BJ (cell line): ENCODE measurements at regions not wholly inside any gene's neighbourhood (a gene's known extent, or its start where the extent isn't known, plus 50 kb on each side); places are given as distances from the start of the nearest gene placed in this dataset.

Experiments used
- CTCF ChIA-PET: fragments of 350-600 bp; formaldehyde crosslinking; extraction: SDS; loops from one replicate; lab custom pipeline; 2021; ENCODE audit warnings: antibody characterized with exemption, inconsistent platforms; lab: Yijun Ruan, JAX
- POLR2A ChIA-PET: fragments of 300-600 bp; sonication (Branson Sonifier 250); formaldehyde crosslinking; extraction: SDS; loops from one replicate; lab custom pipeline; 2021; ENCODE audit warnings: antibody characterized with exemption; lab: Charles Lee
- DNase-seq: peaks from one replicate; pipeline ENCODE4 v3.0.0-alpha.2; 2011; ENCODE audit warnings: low read depth
- H3K27me3 ChIP-seq: 2 replicates; pipeline ENCODE4 v1.6.0; 2011; ENCODE audit warnings: low read length; ENCODE audit not compliant: control insufficient read depth, insufficient read depth
- H3K36me3 ChIP-seq: 2 replicates; pipeline ENCODE4 v1.5.1; 2011; ENCODE audit warnings: low read length; ENCODE audit not compliant: control insufficient read depth, insufficient read depth
- H3K4me3 ChIP-seq: 2 replicates; pipeline ENCODE4 v1.5.1; 2011; ENCODE audit warnings: low read depth, mild to moderate bottlenecking, control low read depth, low read length
- TF ChIP-seq, protein P1 (sequence below): IDR thresholded peaks from 2 replicates; pipeline ENCODE4 v1.5.1; 2011; ENCODE audit warnings: low read depth, mild to moderate bottlenecking, control low read depth, inconsistent platforms, low read length, moderate library complexity; ENCODE audit not compliant: insufficient read depth

DNA sequence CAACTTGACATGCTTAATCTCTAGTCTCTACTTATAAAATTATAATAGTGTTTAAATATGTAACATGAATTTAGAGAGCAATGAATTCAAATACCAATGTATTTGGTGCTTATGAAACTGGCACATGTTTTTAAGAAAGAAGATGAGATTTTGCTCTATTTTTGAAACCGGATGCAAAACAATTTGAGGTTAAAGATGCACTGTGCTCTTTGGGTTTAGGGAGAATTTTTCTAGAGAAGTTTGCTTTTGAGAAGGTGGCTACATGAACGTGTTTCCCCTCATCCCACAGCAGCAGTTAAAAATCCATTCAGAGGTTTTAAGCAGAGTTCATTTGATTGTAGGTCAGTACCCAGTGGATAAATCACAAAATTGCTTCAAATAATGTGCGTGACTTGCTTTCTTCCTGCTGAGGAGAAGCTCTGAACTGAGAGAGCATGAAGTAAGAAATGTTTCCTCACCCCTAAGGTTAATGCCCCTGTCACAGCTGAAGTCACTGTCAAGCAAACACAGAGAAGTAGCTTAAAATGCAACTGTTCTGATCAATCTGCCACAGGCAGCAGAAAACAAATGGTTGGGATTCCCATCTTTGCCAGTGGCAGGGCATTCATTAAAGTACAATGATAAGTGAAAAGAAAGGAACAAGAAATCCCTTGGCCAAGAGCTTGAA lies 241.9 kb upstream of the SYT1 start:
- CTCF ChIA-PET, result no interaction called here
- Histone ChIP-seq H3K27me3 (no peaks in the 10 kb centered on the region), H3K4me3 (no peak overlapping the region), H3K36me3 (no peaks in the 10 kb centered on the region)
- POLR2A ChIA-PET, result no interaction called here
- no peak for DNase-seq
- TF ChIP-seq, protein P1, sequence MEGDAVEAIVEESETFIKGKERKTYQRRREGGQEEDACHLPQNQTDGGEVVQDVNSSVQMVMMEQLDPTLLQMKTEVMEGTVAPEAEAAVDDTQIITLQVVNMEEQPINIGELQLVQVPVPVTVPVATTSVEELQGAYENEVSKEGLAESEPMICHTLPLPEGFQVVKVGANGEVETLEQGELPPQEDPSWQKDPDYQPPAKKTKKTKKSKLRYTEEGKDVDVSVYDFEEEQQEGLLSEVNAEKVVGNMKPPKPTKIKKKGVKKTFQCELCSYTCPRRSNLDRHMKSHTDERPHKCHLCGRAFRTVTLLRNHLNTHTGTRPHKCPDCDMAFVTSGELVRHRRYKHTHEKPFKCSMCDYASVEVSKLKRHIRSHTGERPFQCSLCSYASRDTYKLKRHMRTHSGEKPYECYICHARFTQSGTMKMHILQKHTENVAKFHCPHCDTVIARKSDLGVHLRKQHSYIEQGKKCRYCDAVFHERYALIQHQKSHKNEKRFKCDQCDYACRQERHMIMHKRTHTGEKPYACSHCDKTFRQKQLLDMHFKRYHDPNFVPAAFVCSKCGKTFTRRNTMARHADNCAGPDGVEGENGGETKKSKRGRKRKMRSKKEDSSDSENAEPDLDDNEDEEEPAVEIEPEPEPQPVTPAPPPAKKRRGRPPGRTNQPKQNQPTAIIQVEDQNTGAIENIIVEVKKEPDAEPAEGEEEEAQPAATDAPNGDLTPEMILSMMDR, result no peak

DNA sequence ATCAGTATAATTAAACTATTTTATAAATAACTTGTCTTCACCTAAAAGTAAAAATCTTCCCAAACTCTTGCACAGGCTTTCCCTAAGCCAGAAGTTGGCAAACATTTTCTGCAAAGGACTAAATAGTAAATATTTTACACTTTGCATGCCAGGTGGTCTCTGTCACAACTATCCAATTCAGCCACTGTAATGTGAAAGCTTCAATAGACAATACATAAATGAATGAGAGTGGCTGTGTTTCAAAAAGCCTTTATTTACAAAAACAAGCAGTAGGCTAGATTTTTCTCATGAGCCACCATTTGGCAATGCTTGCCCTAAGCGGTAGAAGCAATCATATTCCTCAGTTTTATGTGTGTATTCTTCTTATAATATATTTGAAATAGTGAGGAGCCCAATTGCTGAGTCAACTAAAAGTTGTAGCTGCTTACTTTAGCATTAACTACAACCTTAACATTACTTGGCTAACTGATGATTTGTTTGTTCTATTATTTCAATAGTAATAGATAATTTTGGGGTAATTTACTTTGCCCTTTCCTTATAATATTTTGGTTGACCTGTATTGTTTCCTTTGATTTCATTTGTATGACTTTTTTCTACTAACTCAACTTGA lies 236.0 kb upstream of the SYT1 start:
- ChIA-PET CTCF (no interaction called here), POLR2A (no interaction called here)
- no peak overlapping the region for H3K4me3 ChIP-seq
- TF ChIP-seq, protein P1, result no peak
- no peak for DNase-seq
- H3K36me3 ChIP-seq, result no peaks in the 10 kb centered on the region
- no peaks in the 10 kb centered on the region for H3K27me3 ChIP-seq

DNA sequence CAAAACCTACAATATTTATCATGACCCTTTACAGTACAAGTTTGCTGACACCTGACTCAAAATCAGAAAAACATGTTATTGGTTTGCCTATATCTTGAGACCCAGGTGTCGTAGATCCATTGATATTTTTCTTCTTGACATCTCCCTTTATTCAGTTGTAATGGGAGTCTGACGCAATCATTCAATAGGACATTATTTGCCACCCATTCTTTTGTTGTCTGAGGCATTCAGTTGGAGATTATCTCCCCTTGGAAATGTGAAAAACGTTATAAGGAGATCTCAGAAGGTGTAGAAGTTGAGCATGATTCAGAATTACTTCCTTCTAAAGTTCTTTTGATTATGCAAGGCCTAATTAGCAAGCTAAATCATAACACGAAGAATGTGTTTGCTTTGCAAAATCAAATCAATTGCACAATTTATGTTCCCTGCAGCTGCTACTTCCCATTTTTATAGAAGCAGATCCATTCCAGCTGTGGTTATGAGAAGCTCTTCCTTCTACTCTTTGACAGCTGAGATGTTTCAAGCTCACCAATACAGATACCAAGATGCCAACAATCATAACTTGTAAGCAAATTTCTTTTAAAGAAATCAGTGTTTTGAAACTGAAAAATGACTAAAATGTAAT lies 228.2 kb upstream of the SYT1 start:
- H3K36me3 ChIP-seq, result no peaks in the 10 kb centered on the region
- no peak overlapping the region for H3K4me3 ChIP-seq
- POLR2A ChIA-PET, result no interaction called here
- H3K27me3 ChIP-seq, result no peaks in the 10 kb centered on the region
- CTCF ChIA-PET, result no interaction called here
- DNase-seq, result no peak
- TF ChIP-seq, protein P1, result no peak

DNA sequence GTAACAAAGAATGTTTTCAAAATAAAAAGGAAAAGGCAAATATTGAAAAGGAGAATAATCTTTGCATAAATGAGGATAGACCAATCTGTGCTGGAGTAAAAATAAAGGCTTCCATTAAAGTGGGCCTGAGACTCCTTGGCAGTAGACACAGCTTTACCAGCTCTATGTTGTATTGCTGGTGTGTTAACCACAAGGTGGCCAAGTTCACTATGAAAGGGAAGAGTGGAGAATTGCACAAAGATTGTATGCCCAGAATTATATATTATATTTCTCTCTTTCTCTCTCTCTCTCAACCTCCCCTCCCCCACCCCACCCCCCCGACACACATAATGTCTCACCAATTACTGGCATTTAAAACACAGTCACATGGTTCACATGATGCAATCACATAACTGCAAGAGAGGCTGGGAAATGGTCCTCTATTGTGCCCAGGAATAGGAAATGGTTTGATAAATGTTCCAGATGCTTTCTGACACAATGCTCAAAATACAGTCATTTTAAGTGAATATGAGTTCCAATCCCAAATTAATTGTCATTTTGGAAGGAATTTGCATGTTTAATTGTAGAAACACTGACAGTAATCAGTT lies 222.6 kb upstream of the SYT1 start:
- Histone ChIP-seq H3K36me3 (no peaks in the 10 kb centered on the region), H3K27me3 (no peaks in the 10 kb centered on the region), H3K4me3 (no peak overlapping the region)
- no peak for DNase-seq
- TF ChIP-seq, protein P1, result 0 out of 2 replicates have a peak, but pooled peaks have one; percentile 6
- CTCF ChIA-PET, result interaction anchor here (0.6 kb wide), 1 partner anchor 439 kb away, joined by 3 read pairs; no protein-coding TSS in a partner anchor
- POLR2A ChIA-PET, result no interaction called here

DNA sequence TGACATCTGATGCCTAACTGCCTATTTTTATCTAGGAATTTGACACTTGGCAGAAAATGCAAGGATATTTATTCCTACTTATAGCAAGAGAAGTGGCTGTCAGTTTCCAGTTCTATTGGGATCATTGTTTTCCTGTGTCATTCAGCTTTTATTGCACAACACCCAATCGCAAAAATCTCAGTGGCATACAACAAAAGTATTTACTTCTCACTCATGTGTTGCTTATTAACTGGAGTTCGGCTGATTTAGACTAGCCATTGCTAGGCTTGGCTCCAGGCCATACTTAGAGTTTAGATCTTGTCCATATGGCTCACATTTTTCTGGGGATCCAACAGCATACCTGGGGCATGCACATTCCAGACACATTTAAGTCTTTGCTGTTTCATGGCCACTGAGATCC lies 218.6 kb upstream of the SYT1 start:
- CTCF ChIA-PET, result no interaction called here
- TF ChIP-seq, protein P1, result no peak
- POLR2A ChIA-PET, result no interaction called here
- no peak overlapping the region for H3K4me3 ChIP-seq
- H3K27me3 ChIP-seq, result no peaks in the 10 kb centered on the region
- H3K36me3 ChIP-seq, result no peaks in the 10 kb centered on the region
- no peak for DNase-seq
